ENCODE measurements at regions not wholly inside any gene's neighbourhood (a gene's known extent, or its start where the extent isn't known, plus 50 kb on each side); places are given as distances from the start of the nearest gene placed in this dataset.
"Not testable (repeated sequence)": the region's sequence is repeated elsewhere in the genome, so short reads cannot be mapped to it uniquely, and the experiment has no call there.

DNA sequence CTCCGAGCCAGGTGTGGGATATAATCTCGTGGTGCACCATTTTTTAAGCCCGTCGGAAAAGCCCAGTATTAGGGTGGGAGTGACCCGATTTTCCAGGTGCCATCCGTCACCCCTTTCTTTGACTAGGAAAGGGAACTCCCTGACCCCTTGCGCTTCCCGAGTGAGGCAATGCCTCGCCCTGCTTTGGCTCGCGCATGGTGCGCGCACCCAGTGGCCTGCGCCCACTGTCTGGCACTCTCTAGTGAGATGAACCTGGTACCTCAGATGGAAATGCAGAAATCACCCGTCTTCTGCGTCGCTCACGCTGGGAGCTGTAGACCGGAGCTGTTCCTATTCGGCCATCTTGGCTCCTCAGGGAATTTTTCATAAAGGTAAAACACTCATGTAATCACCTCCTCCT lies 63.9 kb downstream of the RWDD3 start:
- not testable (repeated sequence) for DNase-seq (ENCODE audit: insufficient read length, low spot score); FAIRE-seq

DNA sequence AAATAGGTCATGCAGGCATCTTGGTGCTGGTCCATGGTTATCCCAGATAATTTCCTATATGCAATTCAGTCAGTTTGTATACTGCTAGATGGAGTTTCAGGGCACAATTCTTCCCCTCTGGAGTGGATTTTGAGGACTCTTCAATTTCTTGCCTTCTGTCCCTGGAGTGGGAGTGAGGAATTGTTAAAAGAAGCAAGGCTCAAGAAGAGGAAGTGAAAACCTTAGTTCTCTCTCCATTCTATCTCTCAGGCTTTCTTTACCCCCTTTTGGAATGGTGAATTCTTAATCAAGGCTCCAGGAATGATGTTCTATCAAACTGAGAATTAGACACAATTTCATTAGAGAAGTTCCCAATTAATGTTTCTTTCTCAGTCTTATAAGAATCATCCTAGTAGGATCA lies 67.1 kb downstream of the RWDD3 start:
- no peak for DNase-seq (ENCODE audit: insufficient read length, low spot score)
- no peak for FAIRE-seq
- TF ChIP-seq, protein P1, sequence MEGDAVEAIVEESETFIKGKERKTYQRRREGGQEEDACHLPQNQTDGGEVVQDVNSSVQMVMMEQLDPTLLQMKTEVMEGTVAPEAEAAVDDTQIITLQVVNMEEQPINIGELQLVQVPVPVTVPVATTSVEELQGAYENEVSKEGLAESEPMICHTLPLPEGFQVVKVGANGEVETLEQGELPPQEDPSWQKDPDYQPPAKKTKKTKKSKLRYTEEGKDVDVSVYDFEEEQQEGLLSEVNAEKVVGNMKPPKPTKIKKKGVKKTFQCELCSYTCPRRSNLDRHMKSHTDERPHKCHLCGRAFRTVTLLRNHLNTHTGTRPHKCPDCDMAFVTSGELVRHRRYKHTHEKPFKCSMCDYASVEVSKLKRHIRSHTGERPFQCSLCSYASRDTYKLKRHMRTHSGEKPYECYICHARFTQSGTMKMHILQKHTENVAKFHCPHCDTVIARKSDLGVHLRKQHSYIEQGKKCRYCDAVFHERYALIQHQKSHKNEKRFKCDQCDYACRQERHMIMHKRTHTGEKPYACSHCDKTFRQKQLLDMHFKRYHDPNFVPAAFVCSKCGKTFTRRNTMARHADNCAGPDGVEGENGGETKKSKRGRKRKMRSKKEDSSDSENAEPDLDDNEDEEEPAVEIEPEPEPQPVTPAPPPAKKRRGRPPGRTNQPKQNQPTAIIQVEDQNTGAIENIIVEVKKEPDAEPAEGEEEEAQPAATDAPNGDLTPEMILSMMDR (IDR thresholded peaks at IDR 0.05; ENCODE audit: insufficient read depth, missing control alignments) = no peak

DNA sequence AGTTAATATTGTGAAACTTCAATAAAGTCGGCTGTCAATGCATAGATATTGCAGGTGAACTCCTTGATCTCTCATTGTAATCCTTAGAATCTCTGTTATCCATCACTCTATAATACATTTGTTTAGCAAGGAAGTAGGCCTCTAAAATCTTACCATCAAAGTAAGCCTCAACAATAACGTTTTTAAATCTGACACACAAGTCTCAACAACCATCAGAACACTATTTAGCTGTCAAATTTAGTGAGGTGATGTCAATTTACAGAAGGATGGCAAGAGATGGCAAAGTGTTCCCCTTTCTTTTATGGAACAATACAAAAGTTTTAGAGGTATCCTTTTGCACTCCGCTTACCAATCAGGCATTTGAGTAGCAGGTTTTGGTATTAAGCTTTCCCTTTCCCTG lies 67.6 kb downstream of the RWDD3 start:
- FAIRE-seq (no peak), DNase-seq (ENCODE audit: insufficient read length, low spot score) (no peak)

DNA sequence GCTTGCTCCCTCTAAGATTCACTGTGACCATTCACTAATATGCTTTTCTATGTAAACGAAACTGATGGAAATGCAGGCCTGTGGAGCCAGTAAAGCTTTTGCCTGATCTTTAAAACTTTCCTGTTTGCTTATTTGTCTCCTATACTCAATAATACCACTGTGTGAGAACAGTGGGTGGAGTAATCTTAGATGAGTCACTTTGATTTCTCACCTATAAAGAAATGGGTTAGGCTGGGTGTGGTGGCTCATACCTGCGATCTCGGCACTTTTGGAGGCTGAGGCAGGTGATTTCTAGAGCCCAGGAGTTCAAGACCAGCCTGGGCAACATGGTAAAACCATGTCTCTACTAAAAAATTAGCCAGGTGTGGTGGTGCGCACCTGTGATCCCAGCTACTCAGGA lies 70.8 kb downstream of the RWDD3 start:
- FAIRE-seq (no peak), DNase-seq (ENCODE audit: insufficient read length, low spot score) (no peak)
- TF ChIP-seq, protein P1 (IDR thresholded peaks at IDR 0.05; ENCODE audit: insufficient read depth, missing control alignments) = no peak

More for the DNA sequence above, 67.6 kb downstream of the RWDD3 start:
- TF ChIP-seq, protein P1 (IDR thresholded peaks at IDR 0.05; ENCODE audit: insufficient read depth, missing control alignments) = no peak

DNA sequence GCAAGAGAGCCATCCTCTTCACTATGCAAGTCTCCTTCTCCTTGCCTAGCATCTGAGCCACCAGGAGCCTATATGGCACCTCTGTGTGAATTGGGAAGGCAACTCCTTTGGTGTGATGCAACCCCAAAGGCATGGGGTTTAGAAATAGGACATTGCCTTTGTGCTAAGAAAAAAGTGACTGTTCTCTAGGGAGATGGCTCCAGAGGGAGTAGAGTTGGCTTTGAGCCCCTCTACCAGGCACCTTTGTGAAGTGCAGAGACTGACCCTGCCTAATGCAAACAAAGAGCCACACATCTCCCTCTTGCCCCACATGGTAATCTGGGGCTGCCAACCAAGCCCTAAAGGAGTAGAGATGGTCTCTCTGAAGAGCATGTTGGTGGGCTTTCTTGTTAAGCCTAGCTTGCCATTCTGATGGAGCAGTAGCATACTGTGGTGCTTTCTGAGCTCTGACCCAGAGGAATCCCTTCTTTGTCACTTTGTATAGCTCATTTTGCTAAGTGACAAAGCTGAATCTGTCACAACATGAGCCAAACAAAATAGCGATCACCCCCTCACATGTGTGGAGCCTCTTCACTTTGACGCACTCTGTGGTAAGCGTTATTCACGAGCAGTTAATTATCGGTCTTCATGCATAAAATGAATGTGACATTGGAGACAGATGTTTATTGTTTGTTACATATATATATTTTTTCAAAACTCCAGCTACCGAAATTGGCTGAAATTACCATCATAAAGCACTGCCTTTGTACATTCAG lies 74.4 kb downstream of the RWDD3 start:
- TF ChIP-seq, protein P1 (IDR thresholded peaks at IDR 0.05; ENCODE audit: insufficient read depth, missing control alignments) = no peak
- no peak for FAIRE-seq
- no peak for DNase-seq (ENCODE audit: insufficient read length, low spot score)

DNA sequence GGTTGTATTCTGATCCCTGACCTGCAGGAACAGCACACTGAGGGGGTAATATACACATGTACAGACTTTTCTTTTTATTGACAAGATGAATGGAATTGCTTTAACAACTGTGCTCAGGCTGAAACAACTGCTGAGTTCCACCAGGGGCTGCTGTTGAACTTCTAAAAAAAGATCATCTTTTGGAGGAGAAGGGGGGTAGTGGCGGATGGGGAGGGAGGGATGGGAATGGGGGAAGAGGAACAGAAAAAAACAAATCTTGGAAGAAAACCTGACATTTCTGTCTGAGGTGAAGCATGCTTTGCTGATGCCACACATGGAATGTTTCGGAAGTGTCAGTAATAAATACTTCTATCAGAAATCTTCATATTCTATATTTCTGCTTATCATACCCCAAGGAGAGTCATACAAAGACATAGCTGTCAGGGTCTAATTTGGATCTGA lies 75.0 kb downstream of the RWDD3 start:
- TF ChIP-seq, protein P1 (IDR thresholded peaks at IDR 0.05; ENCODE audit: insufficient read depth, missing control alignments) = peak; percentile 66
- FAIRE-seq (no peak), DNase-seq (ENCODE audit: insufficient read length, low spot score) (no peak)

DNA sequence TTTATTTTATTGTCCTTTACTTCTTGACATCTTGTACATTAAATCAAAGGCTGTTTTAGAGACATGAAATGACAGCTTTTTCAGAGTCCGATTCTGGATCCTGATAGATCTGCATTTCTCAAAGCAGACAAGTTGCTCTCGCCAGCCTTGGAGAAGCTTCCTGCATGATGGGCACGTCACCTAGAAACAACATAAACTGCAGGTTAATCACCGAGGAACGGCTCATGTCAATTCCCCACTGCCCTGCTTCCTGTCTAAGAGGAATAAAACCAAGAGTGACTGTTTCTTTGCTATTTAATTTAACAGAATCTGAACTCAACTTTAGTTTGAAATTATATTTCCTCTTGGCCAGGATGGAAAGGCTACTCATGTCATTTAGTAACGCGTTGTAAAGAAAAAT lies 77.0 kb downstream of the RWDD3 start:
- FAIRE-seq (no peak), DNase-seq (ENCODE audit: insufficient read length, low spot score) (no peak)
- TF ChIP-seq, protein P1 (IDR thresholded peaks at IDR 0.05; ENCODE audit: insufficient read depth, missing control alignments) = no peak

Data from D721Med (cell line).